ENCODE measurements at regions not wholly inside any gene's neighbourhood (a gene's known extent, or its start where the extent isn't known, plus 50 kb on each side); places are given as distances from the start of the nearest gene placed in this dataset.

DNA sequence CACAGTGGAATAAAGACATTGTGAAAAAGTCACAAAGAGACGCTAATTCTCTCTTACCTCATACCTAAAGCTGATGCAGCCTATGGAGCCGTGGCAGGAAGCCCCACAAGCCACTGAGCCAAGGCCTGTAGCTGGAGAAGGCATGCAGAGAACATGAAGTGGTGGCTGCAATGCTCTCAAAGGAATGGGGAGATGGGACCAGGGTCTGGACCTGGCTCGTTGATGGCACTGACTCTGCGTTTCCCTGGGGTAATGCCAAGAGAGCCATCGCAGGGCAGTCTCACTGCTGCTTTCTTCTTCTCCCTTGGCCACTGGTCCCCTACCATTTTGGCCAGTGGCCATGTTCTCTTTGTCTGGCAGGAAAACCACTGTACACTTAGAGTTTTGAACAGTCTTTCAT, 329.9 kb upstream of the ZMIZ1 start:
- no peak for TF ChIP-seq ZNF274 (IDR thresholded peaks at IDR 0.05; ENCODE audit: low read depth, low read length)
- H3K4me3 ChIP-seq (ENCODE audit: low read length), result no peak overlapping the region

DNA sequence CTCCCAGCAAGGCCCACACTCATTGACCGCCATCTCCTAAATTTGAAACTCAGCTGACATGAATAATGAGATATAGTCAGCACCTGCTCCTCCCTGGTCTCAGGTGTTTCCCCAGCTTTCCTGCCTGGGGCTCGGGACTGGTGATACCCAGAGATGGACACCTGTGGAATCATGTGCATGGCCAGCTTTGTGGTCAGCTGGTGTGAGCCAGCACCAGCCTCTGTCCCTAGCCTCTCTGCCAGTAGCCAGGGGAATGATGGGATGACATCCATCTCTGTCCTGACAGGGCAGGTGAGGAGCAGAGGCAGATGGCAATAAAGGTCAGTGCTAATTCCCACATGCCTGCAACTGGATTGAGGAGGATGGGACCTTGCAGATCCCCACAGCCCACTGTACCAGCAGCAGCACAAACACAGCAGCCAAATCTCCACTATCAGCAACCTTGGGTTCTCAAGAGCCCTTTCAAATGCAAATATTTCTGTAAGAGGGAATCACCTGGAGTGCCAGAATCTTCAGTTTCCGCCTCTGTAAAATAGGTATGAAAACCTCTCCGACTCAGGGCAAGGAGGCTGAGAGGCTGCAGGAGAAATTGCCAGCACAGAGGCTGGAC, 329.2 kb upstream of the ZMIZ1 start:
- no peak overlapping the region for H3K4me3 ChIP-seq (ENCODE audit: low read length)
- TF ChIP-seq ZNF274 (IDR thresholded peaks at IDR 0.05; ENCODE audit: low read depth, low read length), result no peak

DNA sequence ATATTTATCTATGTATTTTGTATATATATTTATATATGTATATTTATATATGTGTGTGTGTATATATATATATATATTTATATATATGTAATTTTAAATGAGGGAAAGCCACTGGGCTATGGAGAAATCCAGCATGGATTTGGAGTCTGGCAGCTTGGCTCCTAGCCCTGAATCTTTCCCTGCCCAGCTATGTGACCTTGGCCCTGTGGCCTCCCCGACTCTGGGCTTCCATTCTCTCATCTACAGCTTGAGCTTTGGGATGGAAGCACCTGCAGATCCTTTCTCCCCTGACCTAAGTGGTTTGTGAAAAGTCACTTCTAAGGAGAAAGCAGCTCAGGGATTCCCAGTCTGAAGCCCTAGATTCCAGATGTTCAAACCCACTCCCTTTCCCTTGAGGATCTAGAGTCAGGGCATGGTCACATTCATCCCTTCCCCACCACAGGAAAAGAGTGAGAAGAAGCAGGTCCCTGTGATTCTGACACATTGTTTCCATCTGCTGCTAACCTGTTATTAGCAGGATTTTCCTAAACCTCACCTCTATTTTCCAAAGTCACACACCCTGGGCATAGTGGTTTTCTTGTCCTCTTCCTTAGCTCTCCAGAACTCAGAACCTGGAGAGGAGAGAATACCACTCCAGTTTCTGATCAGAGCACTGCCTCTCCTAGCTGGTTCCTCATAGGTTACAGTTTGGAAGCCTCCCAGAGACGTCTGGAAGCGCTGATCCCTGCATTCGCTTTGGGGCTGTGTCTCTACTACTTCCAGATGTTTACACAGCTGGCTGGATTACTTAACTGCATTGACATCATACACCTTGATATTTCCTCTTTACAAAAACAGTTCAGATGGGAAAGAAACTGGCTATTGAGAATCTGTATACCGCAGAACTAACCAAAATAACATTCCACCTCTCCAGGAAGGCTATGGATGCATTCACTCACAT, 327.5 kb upstream of the ZMIZ1 start:
- no peak overlapping the region for H3K4me3 ChIP-seq (ENCODE audit: low read length)
- TF ChIP-seq ZNF274 (IDR thresholded peaks at IDR 0.05; ENCODE audit: low read depth, low read length), result no peak

DNA sequence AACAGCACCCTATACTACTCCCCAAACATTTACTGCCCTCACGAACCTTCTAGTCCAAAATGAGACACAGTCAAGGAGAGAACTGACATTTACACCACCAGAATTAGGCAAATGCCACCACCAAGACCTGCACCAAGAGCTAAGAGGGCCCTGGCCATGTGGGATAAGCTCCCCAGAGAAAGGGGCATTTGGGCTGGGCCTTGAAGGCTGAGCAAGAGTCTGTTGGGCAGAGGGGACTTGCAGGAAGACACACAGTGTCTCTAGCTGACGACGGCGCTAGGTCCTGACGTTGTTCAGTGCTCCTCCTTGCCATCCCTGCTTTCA, 326.4 kb upstream of the ZMIZ1 start:
- TF ChIP-seq ZNF274 (IDR thresholded peaks at IDR 0.05; ENCODE audit: low read depth, low read length), result no peak
- H3K4me3 ChIP-seq (ENCODE audit: low read length), result no peak overlapping the region

DNA sequence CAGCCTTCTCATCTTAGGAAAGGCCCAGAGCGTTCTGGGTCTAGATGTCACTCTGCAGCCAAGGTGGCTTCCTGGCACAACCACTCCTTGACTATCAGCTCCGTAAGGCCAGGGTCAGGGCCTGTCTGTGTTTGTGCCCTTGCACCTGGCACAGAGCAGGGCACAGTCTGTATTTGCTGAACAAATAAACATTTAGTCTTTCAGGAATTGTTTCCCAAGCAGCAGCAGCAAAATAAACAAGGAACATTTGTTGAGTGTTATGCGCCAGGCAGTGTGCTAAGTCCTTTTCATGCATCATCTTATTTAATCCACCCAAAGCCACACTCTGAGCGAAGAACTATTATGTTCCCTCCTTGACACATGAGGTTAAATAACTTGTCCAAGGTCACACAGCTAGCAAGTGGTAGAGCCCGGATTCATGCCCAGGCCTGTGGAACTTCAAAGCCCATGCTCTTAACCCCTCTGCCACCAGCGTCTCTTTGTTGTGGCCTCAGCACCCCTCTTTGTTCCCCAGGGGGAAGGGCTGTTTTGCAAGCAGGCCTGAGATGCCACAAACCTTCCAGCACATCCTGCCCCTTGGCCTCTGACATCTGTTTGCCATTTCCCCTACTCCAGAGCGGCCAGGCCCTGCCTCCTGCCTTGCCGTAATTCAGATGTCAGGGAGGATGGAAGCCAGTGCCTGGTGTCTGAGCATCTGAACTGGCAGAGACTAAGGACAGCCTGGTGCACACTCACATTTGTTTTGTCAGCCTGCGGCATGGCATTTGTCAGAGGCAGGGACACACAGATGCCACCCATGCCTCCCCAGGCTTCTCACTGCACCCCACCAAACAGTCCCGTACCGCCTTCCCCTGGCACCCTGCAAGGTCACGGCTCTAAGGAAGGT, 325.8 kb upstream of the ZMIZ1 start:
- TF ChIP-seq ZNF274 (IDR thresholded peaks at IDR 0.05; ENCODE audit: low read depth, low read length), result no peak
- H3K4me3 ChIP-seq (ENCODE audit: low read length), result no peak overlapping the region

DNA sequence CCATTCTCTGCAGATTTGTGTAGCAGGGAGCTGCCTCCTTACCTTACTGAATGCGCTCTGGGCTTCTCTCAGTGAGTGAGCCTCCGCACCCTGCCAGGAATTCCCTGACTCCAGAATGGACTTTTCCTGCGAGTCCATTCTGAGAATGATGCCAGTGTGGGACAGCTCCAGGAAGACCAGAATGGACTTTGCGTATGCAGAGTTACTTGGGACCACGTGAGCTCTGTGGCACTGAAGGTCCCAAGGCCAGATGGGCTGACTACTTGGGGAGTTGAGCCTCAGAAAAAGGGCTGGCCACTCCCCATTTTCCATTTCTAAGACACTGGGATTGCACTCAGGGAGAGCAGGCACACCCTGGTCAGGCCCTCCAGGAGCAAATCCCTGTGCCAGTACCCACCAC, 324.7 kb upstream of the ZMIZ1 start:
- H3K4me3 ChIP-seq (ENCODE audit: low read length), result no peak overlapping the region
- no peak for TF ChIP-seq ZNF274 (IDR thresholded peaks at IDR 0.05; ENCODE audit: low read depth, low read length)

DNA sequence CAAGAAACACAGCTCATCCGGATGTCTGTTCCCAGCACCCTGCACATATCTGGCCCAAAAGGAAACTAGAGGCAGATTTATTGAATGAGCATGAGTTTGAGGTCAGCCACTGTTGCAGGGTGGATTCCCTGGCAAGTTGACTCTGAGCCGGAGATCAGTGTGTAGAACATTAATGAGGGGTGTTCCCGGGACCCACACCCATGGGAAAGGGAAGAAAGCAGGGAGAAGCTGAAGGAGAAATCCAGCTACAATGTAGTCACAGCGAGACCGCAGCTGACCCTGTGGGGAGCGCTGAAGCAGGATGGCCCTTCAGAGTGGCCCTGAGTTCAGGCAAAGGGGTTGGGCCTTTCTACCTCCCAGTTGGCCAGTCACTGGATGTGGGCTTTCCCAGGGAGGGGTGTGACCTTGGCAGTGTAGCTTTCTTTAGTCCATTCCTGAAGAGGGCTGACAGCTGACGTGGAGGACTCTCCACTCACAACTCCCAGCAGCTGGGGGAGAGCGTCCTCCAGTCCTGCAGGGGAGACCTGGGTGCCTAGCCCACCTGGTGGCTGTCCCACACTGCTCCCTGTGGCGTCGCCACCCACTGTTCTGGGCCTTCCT, 324.2 kb upstream of the ZMIZ1 start:
- no peak for TF ChIP-seq ZNF274 (IDR thresholded peaks at IDR 0.05; ENCODE audit: low read depth, low read length)
- no peak overlapping the region for H3K4me3 ChIP-seq (ENCODE audit: low read length)

DNA sequence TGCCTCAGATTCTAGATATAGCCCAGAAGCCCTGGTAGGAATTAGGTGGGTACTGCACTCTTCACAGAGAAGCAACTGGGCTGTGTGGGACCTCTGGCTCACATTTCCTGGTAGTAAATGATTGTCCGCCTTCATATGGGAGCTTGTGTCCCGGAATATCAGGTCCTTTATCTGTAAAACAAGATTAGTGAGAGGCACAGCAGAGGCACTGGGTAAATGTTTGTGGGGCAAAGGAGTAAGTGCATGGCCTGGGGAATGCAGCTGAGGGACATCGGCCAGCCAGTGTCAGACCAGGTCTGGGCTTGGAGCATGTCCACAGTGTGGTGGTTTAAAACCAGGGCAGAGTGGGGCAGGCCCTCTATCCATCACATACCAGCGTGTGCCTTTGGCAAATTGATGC, 323.3 kb upstream of the ZMIZ1 start:
- TF ChIP-seq ZNF274 (IDR thresholded peaks at IDR 0.05; ENCODE audit: low read depth, low read length), result no peak
- no peak overlapping the region for H3K4me3 ChIP-seq (ENCODE audit: low read length)

DNA sequence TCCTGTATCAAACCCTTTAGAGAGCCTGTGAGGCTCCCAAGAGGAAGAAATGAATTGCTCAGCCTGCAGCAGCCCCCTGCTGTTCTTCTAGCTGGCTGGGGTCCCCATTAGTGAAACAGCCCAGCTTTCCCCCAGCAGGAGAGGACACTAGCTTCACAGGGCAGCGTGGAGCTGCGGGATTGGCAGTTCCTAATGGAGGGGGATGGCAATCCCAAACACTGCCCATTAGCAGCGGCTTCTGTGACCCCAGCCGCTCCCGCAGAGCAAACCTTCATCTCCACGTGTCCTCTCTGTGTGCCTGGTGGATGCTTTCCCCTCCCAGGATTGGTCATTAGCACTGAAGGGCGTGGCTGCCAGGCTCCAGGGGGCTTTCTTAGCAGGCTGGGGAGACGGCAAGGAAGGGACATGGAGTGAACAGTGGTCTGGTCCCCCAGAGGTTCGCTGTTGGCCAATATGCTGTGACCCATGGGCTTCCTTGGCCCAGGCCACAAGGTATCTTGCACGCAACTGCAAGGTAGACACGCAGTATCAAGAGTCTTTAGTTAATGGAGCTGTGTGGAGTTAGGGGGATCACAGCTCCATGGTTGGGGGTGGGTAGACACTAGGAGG, 322.5 kb upstream of the ZMIZ1 start:
- no peak for TF ChIP-seq ZNF274 (IDR thresholded peaks at IDR 0.05; ENCODE audit: low read depth, low read length)
- H3K4me3 ChIP-seq (ENCODE audit: low read length), result no peak overlapping the region

DNA sequence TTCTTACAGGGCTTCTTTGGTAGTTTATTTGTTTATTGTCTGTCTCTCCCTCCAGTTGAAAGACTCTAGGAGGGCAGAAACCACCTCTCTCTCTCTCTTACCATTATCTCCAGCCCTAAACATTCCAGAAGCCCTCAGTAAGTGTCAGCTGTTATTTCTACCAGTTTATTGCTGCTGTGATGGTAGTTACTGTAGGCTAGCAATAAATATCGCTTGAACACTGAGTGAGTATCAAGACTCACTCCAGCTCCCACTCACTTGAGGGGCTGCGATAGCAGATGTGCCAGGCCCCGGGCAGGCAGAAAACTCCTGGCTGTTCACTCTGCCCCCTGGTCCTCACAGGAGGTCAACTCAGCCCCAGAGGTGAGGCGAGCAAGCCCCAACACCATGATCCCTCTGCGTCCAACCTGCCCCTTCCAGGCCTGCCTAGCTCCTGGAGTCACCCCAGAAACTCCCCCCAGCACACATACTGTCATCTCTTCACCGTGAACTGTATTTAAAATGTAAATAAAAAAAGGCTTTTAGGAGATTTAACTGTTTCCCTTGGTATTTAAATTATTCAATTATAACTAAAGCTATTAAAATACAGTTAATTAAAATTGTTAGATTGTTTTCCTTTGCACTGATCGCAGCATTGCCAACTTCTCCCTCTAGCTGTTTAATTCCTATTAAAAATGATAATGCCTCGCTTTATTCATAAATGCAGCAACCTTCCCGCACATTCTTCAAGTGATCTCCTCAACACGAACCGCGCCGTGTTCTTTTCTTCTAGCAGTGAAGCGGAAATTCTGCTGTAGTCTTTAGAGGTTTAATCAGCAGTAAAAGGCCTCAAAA, 321.1 kb upstream of the ZMIZ1 start:
- TF ChIP-seq ZNF274 (IDR thresholded peaks at IDR 0.05; ENCODE audit: low read depth, low read length), result no peak
- H3K4me3 ChIP-seq (ENCODE audit: low read length), result no peak overlapping the region

DNA sequence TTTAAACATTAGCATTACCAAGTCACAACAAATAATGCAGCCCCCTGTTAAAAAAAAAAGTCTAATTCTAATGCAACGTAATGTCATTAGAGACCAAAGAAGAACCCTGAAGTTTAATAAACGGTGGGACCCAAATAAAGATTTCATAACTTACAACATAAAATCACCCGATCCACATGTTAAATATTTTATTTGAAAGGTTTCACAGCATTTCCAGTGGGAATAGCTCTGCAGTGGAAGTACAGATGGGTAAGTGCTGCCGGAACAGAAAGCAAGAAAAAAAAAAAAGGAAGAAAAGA, 320.6 kb upstream of the ZMIZ1 start:
- no peak for TF ChIP-seq ZNF274 (IDR thresholded peaks at IDR 0.05; ENCODE audit: low read depth, low read length)
- H3K4me3 ChIP-seq (ENCODE audit: low read length), result no peak overlapping the region

DNA sequence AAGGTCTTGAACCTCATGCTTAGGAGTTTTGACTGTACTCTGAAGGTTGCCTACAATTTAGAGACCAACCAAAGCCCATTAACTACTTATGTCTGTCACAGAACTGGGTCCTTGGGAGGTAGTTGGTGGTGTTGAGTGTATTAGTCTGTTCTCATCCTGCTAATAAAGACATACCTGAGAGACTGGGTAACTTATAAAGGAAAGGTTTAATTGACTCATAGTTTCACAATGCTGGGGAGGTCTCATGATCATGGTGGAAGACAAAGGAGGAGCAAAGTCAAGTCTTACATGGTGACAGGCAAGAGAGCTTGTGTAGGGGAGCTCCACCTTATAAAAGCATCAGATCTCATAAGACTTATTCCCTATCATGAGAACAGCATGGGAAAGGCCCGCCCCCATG, 319.6 kb upstream of the ZMIZ1 start:
- no peak overlapping the region for H3K4me3 ChIP-seq (ENCODE audit: low read length)
- no peak for TF ChIP-seq ZNF274 (IDR thresholded peaks at IDR 0.05; ENCODE audit: low read depth, low read length)

DNA sequence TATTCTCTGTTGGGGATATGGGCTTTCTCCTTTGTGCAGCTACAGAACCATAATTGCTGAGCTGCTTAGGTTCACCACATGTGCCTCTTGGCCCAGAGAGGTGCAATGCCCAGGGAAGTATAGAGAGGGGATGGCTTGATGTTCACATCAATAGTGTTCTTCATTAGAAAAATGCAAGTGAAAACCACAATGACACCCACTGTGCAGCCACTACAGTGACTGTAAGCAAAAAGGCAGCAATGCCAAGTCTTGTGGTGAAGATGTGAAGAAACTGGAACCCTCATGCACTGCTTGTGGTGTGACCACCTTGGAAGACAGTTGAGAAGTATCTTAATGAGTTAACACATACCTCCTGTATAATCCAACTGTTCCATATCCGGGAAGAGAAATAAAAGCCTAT, 318.9 kb upstream of the ZMIZ1 start:
- no peak for TF ChIP-seq ZNF274 (IDR thresholded peaks at IDR 0.05; ENCODE audit: low read depth, low read length)

More for the DNA sequence above, 318.9 kb upstream of the ZMIZ1 start:
- H3K4me3 ChIP-seq (ENCODE audit: low read length), result no peak overlapping the region

All from GM08714 (cell line).